T-helper 1 cell treated with Interleukin-12 subunit alpha and Interleukin-12 subunit beta and Interleukin-4 antibody, amounts not matched to agents 30 ng/mL and 1 ng/mL, for 36 hours (primary cell): ENCODE measurements at regions not wholly inside any gene's neighbourhood (a gene's known extent, or its start where the extent isn't known, plus 50 kb on each side); places are given as distances from the start of the nearest gene placed in this dataset.
"Not testable (repeated sequence)": the region's sequence is repeated elsewhere in the genome, so short reads cannot be mapped to it uniquely, and the experiment has no call there.

Experiments
- intact Hi-C: fragments of 100-400 bp; cut with micrococcal nuclease; formaldehyde crosslinking; loops from one replicate; pipeline ENCODE4 v1.15.1; 2024

DNA sequence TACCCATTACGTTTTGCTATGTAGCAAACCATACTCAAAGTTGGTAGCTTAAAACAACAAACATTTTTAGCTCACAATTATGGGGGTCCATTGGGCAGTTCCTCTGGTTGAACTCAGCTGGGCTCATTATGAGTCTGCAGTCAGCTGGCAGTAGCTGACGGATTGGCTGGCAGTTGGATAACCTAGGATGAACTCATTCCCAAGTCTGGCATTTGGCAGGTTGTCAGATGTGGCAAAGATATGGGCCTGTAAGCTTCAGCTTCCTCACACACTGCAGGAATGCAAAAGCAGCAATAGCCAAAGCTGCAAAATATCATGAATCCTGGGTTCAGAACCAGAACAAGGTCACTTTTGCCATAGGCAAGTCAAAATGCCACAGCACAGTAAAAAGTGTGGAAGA is 412.2 kb upstream of the SORCS1 start:
- intact Hi-C loops, result no loop called here

DNA sequence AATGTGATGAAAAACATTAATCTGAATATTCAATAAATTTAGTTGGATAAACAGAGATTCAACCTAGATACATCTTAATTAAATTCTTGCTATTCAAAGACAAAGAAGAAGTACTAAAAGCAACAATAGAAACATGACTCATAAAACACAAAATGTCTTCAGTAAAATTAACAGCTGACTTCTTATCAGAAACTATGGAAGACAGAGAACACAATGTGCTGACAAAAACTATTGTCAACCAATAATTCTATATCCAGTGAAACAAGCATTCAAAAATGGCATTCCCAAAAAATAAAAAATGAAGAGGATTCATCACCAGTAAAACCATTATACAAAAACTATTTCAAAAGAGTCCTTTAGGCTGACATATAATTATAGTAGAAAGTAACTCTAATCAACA is 400.5 kb upstream of the SORCS1 start:
- intact Hi-C loops, result no loop called here

DNA sequence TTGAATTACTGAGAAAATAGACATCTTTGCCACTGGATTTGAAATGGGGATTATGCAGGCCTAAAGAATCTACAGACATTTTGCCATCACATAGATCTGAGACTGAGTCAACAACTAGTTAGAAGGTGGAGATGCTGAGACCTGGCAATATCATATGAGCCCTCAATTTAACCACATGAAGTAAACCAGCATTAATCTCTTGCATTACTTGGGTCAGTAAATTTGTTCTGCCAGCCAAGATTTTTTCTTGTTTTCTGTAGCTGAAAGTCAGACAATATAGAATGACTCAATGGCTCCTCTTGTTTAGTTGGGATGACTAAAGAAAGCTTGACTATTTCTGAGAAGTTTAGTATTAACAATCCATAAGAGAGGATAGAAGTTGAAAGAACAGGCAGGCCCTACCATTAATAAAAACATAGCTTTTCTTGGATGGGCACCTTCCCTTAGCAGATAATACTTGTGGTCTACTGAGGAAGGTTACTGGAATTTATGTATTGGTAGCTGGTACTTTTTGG is 396.7 kb upstream of the SORCS1 start:
- intact Hi-C loops, result no loop called here

DNA sequence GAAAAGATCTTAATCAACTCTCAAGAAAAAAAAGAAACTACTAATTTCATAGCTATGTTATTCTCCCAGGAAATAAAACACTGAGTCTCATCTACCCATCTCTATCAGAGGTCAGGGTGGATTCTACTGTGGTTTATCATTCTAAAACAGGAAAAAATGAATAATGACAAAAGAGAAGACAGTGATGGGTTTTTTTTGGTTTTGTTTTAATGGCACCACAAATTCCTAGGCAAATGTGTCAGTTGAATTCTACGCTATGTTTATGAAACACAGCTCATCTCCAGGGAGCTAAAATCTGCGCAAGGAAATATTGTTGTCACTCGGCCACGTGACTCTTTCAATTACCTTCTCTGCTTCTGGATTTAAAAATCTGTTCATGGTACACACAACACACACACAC is 393.4 kb upstream of the SORCS1 start:
- intact Hi-C loops, result no loop called here

DNA sequence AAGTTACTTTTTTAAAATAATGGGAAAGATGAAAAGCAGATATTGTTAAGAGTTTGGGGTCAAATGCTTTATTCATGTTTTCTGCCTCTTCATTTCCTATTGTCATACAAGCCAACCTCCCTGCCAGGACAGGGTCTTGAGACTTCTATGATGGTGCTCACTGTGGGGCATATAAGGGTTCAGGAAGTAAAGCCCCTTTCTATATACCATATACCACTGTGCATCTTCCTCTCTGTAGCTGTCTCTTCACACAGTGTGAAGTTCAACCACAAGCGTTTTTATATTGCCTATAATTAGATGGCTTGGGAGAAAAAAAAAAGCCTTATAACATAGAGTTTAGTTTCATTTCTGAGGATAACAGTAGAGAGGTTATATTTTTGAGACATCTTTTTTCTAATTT is 389.8 kb upstream of the SORCS1 start:
- intact Hi-C loops, result no loop called here

DNA sequence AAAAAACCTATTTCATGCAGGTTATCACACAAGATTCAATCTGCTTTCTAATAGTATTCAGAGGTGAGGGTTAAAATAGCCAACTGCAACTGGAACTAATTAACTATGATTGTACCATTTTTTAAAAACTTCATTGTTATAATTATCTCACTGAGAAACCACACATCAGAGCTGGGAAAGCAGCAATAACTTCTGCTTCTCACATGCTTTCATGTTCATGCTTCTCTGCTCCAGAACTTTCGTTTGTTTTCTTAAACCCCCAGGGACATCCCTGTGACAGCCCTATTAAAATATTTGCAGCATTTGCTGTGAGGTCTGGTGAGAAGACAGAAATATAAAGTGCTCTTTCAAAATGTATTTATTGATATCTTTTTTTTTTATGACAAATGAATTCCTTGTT is 389.0 kb upstream of the SORCS1 start:
- intact Hi-C loops, result no loop called here

DNA sequence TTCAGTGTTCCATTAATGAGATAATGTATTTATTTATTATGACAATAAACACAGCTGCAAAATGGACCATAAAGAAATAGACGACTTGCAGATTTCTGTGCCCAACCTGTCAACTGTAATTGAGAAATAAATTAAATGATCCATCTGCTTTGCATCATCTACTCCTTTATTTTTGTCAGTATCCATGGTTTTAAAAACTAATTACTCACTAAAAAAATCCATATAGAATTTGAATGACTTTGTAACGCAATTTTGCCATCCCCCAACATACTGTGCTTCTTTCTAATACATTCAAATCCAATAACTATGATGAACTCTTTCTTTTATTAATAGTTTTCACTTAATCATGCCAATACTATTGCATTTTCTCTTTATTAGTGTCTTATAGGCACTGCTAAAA is 388.5 kb upstream of the SORCS1 start:
- intact Hi-C loops, result no loop called here

DNA sequence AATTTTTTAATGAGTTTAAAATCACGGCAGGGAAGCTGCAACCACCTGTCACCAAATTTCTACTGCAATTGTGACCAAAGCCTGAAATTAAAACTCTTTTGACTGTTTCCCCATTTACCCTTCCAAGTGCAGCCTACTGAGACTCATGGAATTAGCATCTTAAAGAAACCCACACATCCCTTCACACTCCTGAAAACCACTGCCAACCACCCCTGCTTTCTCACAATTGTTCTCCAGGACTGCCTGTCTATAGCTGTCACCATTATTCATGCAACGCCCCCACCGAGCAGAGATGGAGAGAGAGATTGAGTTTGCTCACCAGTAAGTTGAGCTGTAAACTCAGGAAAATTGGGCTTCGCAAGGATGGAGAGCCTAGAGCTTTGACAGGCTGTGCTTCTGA is 383.8 kb upstream of the SORCS1 start:
- intact Hi-C loops, result no loop called here

DNA sequence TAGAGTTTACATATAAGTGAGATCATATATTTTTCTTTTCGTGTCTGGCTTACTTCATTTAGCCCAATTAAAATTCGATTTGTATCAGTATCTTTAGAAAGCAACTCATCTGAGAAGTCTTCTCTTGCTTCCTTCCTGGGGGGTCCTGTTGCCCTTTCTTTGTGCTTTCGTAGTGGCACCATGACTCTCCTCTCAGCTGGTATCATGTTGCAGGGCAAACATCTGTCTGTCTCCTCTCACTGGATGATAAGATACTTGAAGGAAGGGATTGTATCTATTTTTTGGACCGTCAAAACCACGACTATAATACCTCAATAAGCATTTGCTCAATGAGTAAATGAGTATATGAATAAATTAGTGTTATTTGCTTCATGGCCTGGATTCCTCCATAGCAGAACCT is 382.5 kb upstream of the SORCS1 start:
- intact Hi-C loops, result no loop called here

DNA sequence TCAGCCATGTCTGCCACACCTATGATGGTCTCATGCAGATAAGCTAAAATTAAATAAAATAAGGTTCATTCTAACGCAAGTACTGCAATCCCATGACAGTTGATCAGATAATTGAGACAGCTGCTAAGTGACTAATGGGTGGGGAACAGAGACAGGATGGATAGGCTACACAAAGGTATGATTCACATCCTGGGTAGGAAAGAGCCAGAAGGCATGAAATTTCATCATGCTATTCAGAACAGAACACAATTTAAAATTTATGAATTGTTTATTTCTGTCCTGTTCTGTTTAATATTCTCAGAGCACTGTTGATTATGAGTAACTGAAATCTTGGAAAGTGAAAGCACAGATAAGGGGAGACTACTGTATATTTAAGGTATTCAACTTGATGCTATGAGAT is 381.8 kb upstream of the SORCS1 start:
- intact Hi-C loops, result no loop called here

DNA sequence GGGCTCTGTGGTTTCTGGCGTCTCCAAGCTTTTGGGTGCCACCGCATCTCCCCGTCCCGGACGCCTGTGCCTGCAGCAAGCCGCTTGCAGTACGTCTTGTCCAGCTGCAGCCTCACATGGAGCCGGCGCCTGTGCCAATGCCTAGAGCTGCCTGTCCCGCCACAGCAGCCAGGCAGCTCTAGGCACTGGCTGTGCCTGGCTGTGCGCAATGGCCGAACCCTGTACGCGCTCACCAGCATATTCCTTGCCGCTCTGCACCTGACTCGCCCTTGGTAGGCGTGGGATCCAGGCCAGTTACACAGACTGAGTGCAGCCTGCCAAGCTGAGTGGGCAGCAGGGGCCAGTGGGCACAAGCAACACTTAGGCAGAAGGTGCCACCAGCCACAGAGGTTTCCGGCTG is 381.2 kb upstream of the SORCS1 start:
- intact Hi-C loops, result no loop called here

DNA sequence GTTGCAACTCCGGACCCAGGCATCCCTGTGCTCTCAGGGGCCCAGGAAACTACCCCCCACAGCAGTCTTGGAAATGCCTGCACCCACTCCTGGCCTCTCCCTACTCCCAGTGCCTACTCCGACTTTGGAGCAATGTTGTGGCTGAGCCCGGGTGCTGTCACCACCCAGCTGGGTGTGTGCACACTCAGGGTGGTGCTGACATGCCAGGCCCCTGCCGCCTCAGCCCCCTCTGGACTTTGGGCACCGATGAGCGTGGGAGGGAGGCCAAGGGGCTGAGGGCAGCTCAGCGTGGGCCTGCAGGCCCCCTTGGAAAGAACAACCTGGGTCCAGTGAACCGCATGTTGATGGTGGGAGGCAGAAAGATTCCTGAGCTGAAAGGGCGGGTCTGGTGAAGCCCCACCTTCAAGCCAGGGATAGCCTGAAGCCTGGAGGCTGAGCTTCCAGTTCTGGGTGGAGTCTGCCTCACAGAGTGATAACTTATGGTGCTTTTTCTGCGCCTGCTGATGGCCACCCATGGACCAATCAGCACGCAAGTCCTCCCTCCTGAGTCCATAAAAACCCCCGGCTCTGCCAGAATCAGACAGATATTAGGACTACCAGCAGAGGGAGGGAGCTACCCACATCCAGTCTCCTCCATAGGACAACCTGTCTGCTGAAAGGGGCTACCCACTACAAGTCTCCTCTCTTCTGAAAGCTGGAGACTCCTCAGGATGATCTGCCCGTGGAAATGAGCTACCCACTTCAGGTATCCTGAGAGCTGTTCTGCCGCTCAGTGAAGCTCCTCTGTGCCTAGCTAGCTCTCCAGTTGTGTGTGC is 380.4 kb upstream of the SORCS1 start:
- intact Hi-C loops, result no loop called here

DNA sequence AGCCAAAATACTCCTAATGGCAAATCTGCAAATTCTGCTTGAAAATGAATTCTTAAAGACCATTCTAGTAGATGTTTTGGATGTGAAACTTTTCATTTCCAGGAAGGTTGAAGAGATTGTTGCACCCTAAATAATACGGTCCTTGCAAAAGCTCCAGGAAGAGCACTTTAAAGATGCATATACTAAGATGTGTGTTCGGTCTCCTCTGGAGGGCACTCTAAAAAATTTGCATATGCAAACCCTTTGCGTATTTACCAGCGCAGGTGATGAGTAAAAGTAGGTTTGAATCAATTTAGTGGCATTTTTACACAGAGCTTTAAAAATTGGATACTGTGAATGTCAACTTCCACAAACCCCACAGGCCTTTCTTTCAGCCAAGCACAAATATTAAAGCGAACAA is 378.1 kb upstream of the SORCS1 start:
- intact Hi-C loops, result no loop called here

DNA sequence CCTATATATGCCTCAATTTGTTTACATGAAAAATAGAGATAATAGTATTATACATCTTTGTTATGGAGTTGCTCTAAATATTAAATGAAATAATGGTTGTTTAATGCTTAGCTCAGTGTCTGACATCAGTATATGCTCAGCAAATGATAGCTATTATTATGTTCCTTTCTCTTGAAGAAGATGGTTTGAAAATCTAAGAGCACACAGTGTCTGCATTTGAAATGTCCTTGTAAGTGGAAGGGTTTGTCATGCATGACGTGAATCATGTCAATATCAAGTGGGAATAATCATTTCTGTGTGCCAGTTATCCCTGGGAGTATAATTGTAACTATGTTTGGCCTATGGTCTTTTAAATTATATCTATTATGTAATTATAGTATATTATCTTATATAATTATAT is 377.5 kb upstream of the SORCS1 start:
- intact Hi-C loops, result no loop called here

DNA sequence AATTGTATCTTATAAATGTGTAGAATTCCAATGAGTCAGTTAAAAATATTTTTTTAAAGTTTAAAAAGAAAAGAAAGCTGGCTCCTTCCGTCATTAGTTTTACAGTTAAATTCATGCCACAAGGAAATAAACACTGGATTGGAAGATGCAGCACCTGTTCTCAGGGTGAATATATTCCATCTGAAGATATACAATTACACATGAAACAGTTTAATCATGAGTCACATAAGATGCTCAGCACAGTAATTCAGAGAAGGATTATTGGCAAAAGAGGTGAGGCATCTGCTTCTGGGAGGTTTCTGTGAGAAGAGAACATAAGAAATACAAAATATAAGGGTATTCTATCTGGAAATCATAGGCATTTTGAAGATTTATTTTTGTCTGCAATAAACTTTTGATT is 376.5 kb upstream of the SORCS1 start:
- intact Hi-C loops, result no loop called here

DNA sequence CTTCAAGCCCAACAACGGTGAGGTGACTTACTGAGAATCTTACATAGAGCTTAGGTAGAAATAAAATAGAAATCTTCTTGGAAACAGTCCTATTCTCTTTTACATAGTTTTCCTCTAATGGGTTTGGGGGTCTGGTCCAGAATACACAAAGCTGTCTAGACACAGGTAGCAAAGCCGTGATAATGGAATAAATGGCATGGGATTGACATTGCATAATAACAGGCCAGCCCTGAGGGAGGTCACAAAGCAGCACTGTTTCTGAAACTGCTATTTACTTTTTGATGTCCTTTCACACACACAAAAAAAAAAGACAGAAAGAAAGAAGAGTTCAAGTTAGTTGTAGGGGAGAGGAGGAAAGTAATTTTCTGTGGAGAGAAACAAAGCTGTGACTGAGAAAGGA is 364.8 kb upstream of the SORCS1 start:
- intact Hi-C loops, result no loop called here

DNA sequence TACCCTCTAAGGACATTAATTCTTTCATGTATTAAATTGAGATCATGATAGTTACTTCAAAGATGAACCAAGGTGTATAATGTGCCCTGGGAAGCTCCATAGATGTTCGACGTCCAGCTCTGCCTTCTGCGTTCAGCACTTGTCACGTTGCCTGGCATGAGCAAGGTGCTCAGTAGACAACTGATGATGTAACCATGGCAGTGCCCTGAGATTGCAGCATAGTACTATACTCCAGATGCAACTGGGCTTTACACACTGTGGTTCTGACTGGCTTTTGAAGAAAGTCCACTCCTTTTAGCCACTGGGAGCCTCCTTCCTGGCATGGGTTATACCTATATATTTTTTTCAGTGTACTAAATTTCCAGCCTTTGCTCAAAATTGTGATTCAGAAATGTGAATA is 355.8 kb upstream of the SORCS1 start:
- intact Hi-C loops, result no loop called here

DNA sequence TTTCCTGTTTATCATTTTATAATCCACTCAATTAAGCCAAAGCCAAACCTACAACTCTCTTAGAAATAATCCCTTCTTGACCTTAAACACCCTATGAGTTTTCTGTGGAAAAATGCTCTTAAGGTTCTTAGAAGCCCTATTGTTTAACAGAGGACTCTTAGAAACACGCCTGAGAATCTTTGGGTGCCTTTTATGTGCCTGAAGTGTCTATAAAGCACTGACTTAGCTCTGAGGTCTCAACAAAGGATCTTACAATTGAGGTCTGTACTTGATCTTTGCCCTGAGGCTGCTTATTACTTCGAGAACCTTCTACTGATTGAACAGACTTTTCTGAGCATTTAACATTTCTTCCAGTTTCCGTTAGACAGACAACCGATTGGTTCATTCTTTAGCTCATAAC is 353.3 kb upstream of the SORCS1 start:
- intact Hi-C loops, result no loop called here

DNA sequence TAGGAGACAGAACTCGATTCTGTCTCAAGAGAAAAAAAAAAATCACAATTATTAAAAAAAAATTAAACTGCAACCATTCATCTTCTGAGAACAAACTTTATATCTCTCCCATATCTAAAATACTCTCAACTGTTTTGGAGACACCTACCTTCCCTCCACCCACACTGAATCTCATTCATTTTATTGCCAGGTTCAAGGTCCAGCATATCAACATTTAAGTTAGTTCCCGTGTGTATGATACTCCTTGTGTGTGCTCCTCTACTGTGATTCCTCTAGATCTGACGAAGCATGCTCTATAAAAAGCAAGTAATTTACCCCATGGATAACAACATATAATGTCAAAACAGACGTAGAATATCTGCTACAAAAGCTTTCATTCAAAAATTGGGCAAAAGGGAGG is 351.8 kb upstream of the SORCS1 start:
- intact Hi-C loops, result no loop called here

DNA sequence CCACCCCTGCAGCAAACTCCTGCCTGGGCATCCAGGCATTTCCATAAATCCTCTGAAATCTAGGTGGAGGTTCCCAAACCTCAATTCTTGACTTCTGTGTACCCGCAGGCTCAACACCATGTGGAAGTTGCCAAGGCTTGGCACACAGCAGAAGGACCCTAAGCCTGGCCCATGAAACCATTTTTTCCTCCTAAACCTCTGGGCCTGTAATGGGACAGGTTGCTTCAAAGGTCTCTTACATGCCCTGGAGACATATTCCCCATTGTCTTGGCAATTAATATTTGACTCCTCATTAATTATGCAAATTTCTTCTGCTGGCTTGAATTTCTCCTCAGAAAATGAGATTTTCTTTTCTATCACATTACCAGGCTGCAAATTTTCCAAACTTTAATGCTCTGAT is 339.5 kb upstream of the SORCS1 start:
- intact Hi-C loops, result not testable (repeated sequence)

DNA sequence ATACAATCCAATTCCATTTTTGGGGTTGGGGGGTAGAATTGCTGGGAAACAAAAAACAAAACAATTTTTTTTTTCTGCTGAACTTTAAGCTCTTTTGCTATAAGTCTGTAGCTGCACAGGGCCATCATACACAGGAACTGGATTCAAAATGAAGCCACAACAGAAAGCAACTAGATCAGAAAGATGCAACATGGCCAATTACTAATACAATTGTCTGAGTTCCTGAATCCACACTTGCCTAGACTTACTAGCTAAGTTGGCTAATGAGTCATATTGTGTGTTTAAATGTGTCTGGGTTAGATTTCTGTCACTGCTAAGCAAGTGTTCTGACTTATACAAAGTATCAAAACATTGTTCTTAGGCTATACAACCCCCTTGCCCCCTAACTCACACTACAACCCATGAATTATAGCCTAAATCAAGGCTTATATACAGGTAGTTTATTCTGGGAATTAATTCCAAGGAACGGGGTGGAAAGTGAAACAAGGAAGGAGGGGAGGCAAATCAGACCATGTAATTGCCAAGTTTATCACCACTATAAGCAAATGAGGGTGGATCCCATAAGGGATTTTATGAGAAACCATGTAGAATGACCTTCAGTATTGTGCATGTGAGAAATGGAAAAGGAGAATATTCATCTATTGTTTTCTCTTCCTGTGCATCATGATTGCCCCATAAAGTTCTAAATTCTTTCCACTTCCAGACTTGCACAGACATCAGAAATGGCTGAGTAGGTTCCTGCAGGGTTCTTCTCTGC is 337.9 kb upstream of the SORCS1 start:
- intact Hi-C loops, result no loop called here

DNA sequence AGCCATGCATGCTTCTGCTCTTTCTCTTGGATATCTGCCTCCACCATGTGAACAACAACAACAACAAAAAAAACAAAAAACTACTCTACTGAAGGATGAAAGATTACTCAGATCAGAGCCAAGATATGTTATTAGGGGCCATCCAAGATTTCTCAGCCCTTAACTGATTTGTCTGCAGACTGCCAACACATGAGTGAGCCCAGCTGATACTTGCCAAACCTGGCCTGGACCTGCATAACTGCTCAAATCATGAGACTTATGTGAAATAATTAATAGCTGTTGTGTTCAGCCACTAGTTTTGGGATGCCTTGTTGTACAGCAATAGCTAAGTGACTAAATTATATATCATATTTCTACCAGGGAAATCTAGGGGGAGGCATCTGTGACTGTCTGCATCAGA is 334.5 kb upstream of the SORCS1 start:
- intact Hi-C loops, result no loop called here

DNA sequence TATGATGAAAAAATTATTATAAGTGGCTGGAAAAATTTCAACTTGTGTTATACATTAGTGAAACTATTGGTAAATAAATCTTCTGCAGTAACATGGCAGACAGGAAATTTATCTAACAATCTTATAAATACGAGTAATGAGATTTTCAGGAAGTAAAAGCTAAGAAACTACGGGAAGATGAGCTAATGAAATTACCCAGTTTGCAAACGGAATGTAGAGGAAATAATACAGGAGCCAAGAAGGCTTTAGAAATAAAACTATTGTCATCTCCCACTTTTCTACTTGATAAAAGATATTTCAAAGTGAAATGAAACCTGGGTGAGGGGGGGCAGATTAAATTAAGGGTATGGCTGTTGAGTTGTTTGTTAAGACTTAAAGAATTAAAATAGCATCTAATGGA is 332.5 kb upstream of the SORCS1 start:
- intact Hi-C loops, result no loop called here
